ENCODE measurements at regions not wholly inside any gene's neighbourhood (a gene's known extent, or its start where the extent isn't known, plus 50 kb on each side); places are given as distances from the start of the nearest gene placed in this dataset.

- no peak for DNase-seq
Measured at GRCh38 chr10:69741671-69742355, 59.9 kb upstream of the COL13A1 start.

GRCh38 chr10:69742356-69742695, 59.4 kb upstream of the COL13A1 start:
- no peak for DNase-seq

GRCh38 chr10:69742928-69743602, 58.6 kb upstream of the COL13A1 start:
- no peak for DNase-seq

- DNase-seq: no peak
Measured at GRCh38 chr10:69744971-69745370, 56.7 kb upstream of the COL13A1 start.

- no peak for DNase-seq
Measured at GRCh38 chr10:69745698-69746097, 56.0 kb upstream of the COL13A1 start.

GRCh38 chr10:69747179-69747578, 54.5 kb upstream of the COL13A1 start:
- no peak for DNase-seq

GRCh38 chr10:69748621-69749020, 53.1 kb upstream of the COL13A1 start:
- no peak for DNase-seq

GRCh38 chr10:69749178-69750010, 52.3 kb upstream of the COL13A1 start:
- DNase-seq: no peak

- no peak for DNase-seq
Measured at GRCh38 chr10:69750011-69750373, 51.7 kb upstream of the COL13A1 start.

GRCh38 chr10:69750725-69751124, 51.0 kb upstream of the COL13A1 start:
- no peak for DNase-seq

- DNase-seq: no peak
Measured at GRCh38 chr10:69751214-69751613, 50.5 kb upstream of the COL13A1 start.
